Mesothelial cell of epicardium (in vitro differentiated cells): ENCODE measurements at regions not wholly inside any gene's neighbourhood (a gene's known extent, or its start where the extent isn't known, plus 50 kb on each side); places are given as distances from the start of the nearest gene placed in this dataset.

Experiments
- DNase-seq, 2 experiments: peaks; one replicate each; pipeline ENCODE4 v3.0.0; 2021; ENCODE audit warnings: low spot score in 2 of 2; ENCODE audit not compliant: unreplicated experiment in 2 of 2
- H3K27ac Mint-ChIP-seq: 2 replicates; pipeline ENCODE4 v1.8.0; 2021; ENCODE audit warnings: mixed read lengths
- H3K27me3 Mint-ChIP-seq: 2 replicates; pipeline ENCODE4 v1.8.0; 2021; ENCODE audit warnings: low read depth, mixed read lengths
- H3K36me3 Mint-ChIP-seq: 2 replicates; pipeline ENCODE4 v1.8.0; 2021; ENCODE audit warnings: mixed read lengths
- H3K4me1 Mint-ChIP-seq: 2 replicates; pipeline ENCODE4 v1.8.0; 2021; ENCODE audit warnings: mixed read lengths
- H3K4me3 Mint-ChIP-seq: 2 replicates; pipeline ENCODE4 v1.8.0; 2021; ENCODE audit warnings: mild to moderate bottlenecking, moderate library complexity, mixed read lengths
- H3K9me3 Mint-ChIP-seq: 2 replicates; pipeline ENCODE4 v1.8.0; 2021; ENCODE audit warnings: mixed read lengths
- TF ChIP-seq, protein P1 (sequence below): fragments of 200-600 bp; sonication (generic); IDR thresholded peaks from one replicate; pipeline ENCODE4 v1.5.0; 2021; ENCODE audit warnings: antibody characterized with exemption; ENCODE audit not compliant: unreplicated experiment

GRCh38 chr22:20652130-20652529 is 121.8 kb upstream of the SERPIND1 start:
- H3K27ac Mint-ChIP-seq: no peak overlapping the region
- no peaks in the 10 kb centered on the region for H3K9me3 Mint-ChIP-seq
- no peak overlapping the region for H3K4me3 Mint-ChIP-seq
- peaks cover 7% of the 10 kb centered on the region for H3K27me3 Mint-ChIP-seq
- no peak for DNase-seq
- no peaks in the 10 kb centered on the region for H3K36me3 Mint-ChIP-seq
- TF ChIP-seq, protein P1, sequence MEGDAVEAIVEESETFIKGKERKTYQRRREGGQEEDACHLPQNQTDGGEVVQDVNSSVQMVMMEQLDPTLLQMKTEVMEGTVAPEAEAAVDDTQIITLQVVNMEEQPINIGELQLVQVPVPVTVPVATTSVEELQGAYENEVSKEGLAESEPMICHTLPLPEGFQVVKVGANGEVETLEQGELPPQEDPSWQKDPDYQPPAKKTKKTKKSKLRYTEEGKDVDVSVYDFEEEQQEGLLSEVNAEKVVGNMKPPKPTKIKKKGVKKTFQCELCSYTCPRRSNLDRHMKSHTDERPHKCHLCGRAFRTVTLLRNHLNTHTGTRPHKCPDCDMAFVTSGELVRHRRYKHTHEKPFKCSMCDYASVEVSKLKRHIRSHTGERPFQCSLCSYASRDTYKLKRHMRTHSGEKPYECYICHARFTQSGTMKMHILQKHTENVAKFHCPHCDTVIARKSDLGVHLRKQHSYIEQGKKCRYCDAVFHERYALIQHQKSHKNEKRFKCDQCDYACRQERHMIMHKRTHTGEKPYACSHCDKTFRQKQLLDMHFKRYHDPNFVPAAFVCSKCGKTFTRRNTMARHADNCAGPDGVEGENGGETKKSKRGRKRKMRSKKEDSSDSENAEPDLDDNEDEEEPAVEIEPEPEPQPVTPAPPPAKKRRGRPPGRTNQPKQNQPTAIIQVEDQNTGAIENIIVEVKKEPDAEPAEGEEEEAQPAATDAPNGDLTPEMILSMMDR: no peak
- no peaks in the 10 kb centered on the region for H3K4me1 Mint-ChIP-seq

GRCh38 chr22:20652582-20652981 is 121.3 kb upstream of the SERPIND1 start:
- no peaks in the 10 kb centered on the region for H3K36me3 Mint-ChIP-seq
- H3K4me1 Mint-ChIP-seq: no peaks in the 10 kb centered on the region
- no peak overlapping the region for H3K4me3 Mint-ChIP-seq
- H3K27ac Mint-ChIP-seq: no peak overlapping the region
- H3K27me3 Mint-ChIP-seq: peaks cover 11% of the 10 kb centered on the region
- TF ChIP-seq, protein P1: no peak
- DNase-seq: no peak
- H3K9me3 Mint-ChIP-seq: no peaks in the 10 kb centered on the region

DNA sequence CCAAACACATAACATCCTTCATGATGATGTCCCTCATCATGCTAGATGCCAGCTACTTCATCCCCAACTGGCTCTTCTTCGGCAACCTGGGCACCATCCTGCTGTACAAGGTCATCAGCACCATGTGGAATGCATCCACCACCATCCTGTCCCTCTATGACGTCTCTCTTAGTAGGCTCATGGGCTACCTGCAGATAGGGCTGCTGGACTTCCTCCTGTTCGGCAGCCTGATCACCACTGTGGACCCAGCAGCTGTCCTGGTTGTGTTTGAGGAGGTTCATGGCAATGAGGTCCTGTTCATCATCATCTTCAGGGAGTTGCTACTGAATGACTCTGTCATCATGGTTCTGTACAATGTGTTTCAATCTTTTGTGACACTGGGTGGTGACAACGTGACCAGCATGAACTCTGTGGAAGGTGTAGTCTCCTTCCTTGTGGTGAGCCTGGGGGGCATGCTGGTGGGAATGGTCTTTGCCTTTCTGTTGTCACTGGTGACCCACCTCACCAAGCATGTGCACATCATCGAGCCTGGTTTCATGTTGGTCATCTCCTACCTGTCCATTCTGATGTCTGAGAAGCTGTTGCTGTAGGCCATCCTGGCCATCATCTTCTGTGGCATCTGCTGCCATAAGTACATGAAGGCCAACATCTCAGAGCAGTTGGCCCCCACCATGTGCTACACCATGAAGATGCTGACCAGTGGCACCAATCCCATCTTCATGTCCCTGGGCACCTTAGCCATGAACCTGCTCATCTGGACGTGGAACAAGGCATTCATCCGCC is 120.7 kb upstream of the SERPIND1 start:
- Mint-ChIP-seq H3K36me3 (no peaks in the 10 kb centered on the region), H3K9me3 (no peaks in the 10 kb centered on the region), H3K27me3 (peaks cover 18% of the 10 kb centered on the region), H3K4me3 (no peak overlapping the region), H3K4me1 (no peaks in the 10 kb centered on the region), H3K27ac (no peak overlapping the region)
- DNase-seq: no peak
- TF ChIP-seq, protein P1: no peak

- Mint-ChIP-seq H3K27ac (no peak overlapping the region), H3K4me3 (no peak overlapping the region), H3K27me3 (peaks cover 24% of the 10 kb centered on the region), H3K36me3 (no peaks in the 10 kb centered on the region), H3K4me1 (no peaks in the 10 kb centered on the region), H3K9me3 (no peaks in the 10 kb centered on the region)
- no peak for DNase-seq
- TF ChIP-seq, protein P1: no peak
These were observed 120.0 kb upstream of the SERPIND1 start for GRCh38 chr22:20653795-20654342.

GRCh38 chr22:20654343-20655208 is 119.3 kb upstream of the SERPIND1 start:
- Mint-ChIP-seq H3K4me3 (no peak overlapping the region), H3K27me3 (peaks cover 31% of the 10 kb centered on the region), H3K9me3 (no peaks in the 10 kb centered on the region), H3K27ac (no peak overlapping the region), H3K4me1 (no peaks in the 10 kb centered on the region), H3K36me3 (no peaks in the 10 kb centered on the region)
- DNase-seq: no peak
- TF ChIP-seq, protein P1: no peak
